ENCODE measurements at regions not wholly inside any gene's neighbourhood (a gene's known extent, or its start where the extent isn't known, plus 50 kb on each side); places are given as distances from the start of the nearest gene placed in this dataset.

- no peak for ATAC-seq (ENCODE audit: low read depth)
- Histone ChIP-seq H2AK5ac (ENCODE audit: low read depth, low read length) (no peak overlapping the region), H2BK15ac (ENCODE audit: low read depth, low read length) (no peak overlapping the region), H3K79me1 (ENCODE audit: low read depth in 1 of 2, low read length in 2 of 2) (no peaks in the 10 kb centered on the region), H3K18ac (ENCODE audit: low read depth, low read length) (no peak overlapping the region), H4K91ac (ENCODE audit: insufficient read depth, low read depth, low read length) (no peak overlapping the region), H2AK9ac (replicated peaks; ENCODE audit: low read depth, low read length, poor library complexity) (no peak overlapping the region), H3K27me3 (ENCODE audit: control insufficient read depth, insufficient read depth, low read length) (no peaks in the 10 kb centered on the region), H2BK120ac (ENCODE audit: low read depth, low read length) (no peak overlapping the region), H3K9ac (ENCODE audit: low read depth, low read length) (no peak overlapping the region), H3K4me2 (ENCODE audit: low read depth, low read length) (no peak overlapping the region), H4K8ac (ENCODE audit: low read depth in 2 of 2, low read length in 2 of 2) (no peak overlapping the region), H3K27ac (ENCODE audit: insufficient read depth, low read length) (no peak overlapping the region), H2BK20ac (ENCODE audit: low read depth, low read length) (no peak overlapping the region), H4K20me1 (ENCODE audit: insufficient read depth, low read length) (no peaks in the 10 kb centered on the region), H3K4ac (ENCODE audit: low read depth, low read length) (no peak overlapping the region), H3K4me1 (ENCODE audit: control insufficient read depth, insufficient read depth, low read length) (no peaks in the 10 kb centered on the region), H3K9me3 (ENCODE audit: control insufficient read depth, insufficient read depth, low read length) (no peaks in the 10 kb centered on the region), H3K36me3 (ENCODE audit: control insufficient read depth, insufficient read depth, low read length) (no peaks in the 10 kb centered on the region), H3K9me1 (ENCODE audit: insufficient read depth, low read length) (no peaks in the 10 kb centered on the region), H2AFZ (replicated peaks; ENCODE audit: low read length, poor library complexity) (no peak overlapping the region), H2BK5ac (ENCODE audit: low read depth, low read length, poor library complexity, severe bottlenecking) (no peak overlapping the region), H3K4me3 (ENCODE audit: insufficient read depth, low read depth, low read length) (no peak overlapping the region), H4K5ac (ENCODE audit: low read depth, low read length) (no peak overlapping the region), H3K14ac (replicated peaks; ENCODE audit: low read depth, low read length) (no peak overlapping the region), H3K23ac (ENCODE audit: low read depth, low read length) (no peak overlapping the region), H3K56ac (ENCODE audit: extremely low read depth, insufficient read depth, low read length) (no peak overlapping the region)
- BruUV-seq (replicated peaks): no TSS peak
- ChIA-PET CTCF (no interaction called here), POLR2A (ENCODE audit: unreplicated experiment) (no interaction called here)
- dilution Hi-C loops (cut with HindIII; ENCODE audit: low sequenced_read_pairs, unreplicated experiment) (no loop called here), in situ Hi-C loops (cut with MboI; ENCODE audit: low sequenced_read_pairs) (no loop called here), intact Hi-C loops (cut with micrococcal nuclease) (no loop called here)
- DNase-seq: no peak
- TF ChIP-seq USF2 (IDR thresholded peaks at IDR 0.05; ENCODE audit: low read depth, low read length): no peak
- no peak for TF ChIP-seq MXI1 (IDR thresholded peaks at IDR 0.05; ENCODE audit: borderline replicate concordance, low read depth, low read length)
- TF ChIP-seq POLR2A (IDR thresholded peaks at IDR 0.05; ENCODE audit: low read depth, low read length): no peak
- WGBS, 2 experiments (ENCODE audit: extremely low coverage in 2 of 2, insufficient read length in 1 of 2): 80% methylated on average over 1 of the region's 3 CpGs; no CpG with 5 or more reads in 1 of the 2 experiments
Measured at GRCh38 chr11:97574976-97575665, 1185.3 kb downstream of the JRKL start.

Measured in IMR-90 (cell line).